ENCODE measurements at regions not wholly inside any gene's neighbourhood (a gene's known extent, or its start where the extent isn't known, plus 50 kb on each side); places are given as distances from the start of the nearest gene placed in this dataset.

- ATAC-seq = no peak
- intact Hi-C loops (cut with DNase I) = no loop called here
- no peak for DNase-seq
These were observed 104.2 kb downstream of the SEC61B start for GRCh38 chr9:99326112-99326916.

- DNase-seq = no peak
- ATAC-seq = no peak
- intact Hi-C loops (cut with DNase I) = no loop called here
These were observed 104.8 kb downstream of the SEC61B start for GRCh38 chr9:99326917-99327189.

DNA sequence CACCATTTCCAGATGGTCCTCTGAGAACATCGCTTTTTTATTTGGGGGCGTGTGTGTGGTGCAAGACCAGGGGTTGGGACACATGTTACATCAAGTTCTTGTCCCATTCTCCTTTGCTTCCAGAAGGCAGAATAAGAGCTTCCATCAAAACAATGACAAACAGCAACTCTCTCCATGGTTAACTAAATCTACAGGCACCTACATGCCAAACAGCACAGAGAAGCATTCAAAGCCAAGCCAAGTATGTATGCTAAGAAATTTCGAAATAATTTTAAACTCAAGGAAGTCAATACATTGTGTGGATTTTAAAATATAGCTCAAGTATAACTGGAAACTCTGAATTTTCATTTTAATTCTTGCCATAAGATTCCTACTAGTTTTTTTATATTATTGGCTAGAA is 105.6 kb downstream of the SEC61B start:
- intact Hi-C loops (cut with DNase I) = no loop called here
- DNase-seq = no peak
- ATAC-seq = no peak

DNA sequence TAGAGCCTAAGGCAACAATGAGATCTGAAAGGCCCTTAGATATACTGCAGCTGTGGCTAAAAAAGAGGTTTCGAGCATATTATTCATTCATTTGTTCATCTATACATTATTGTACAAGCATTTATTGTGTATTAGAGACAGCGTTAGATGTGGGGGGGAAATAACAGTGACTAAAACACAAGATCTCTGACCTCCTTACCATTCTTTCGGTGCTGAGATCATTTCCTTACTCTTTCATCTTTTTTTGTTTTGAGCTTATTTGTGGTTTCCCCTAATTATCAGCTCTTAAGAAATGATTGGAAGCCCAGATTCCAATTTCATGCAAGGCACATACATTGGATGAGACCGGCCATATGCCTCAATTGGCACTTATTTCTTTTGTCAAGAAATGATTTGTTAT is 113.2 kb downstream of the SEC61B start:
- no peak for ATAC-seq
- DNase-seq = no peak
- intact Hi-C loops (cut with DNase I) = no loop called here

- intact Hi-C loops (cut with DNase I) = no loop called here
- no peak for DNase-seq
- peak; percentile 49 to 65 for ATAC-seq
These were observed 113.9 kb downstream of the SEC61B start for GRCh38 chr9:99336005-99336404.

- intact Hi-C loops (cut with DNase I) = no loop called here
- DNase-seq = no peak
- no peak for ATAC-seq
These were observed 114.4 kb downstream of the SEC61B start for GRCh38 chr9:99336531-99336930.

GRCh38 chr9:99340281-99340680 is 118.2 kb downstream of the SEC61B start:
- intact Hi-C loops (cut with DNase I) = no loop called here
- ATAC-seq (no peak), DNase-seq (no peak)

GRCh38 chr9:99341686-99342085 is 119.6 kb downstream of the SEC61B start:
- intact Hi-C loops (cut with DNase I) = no loop called here
- no peak for ATAC-seq
- DNase-seq = no peak

- DNase-seq (no peak), ATAC-seq (no peak)
- intact Hi-C loops (cut with DNase I) = loop anchor here in 1 of 2 donors (5.0 kb wide), 1 partner anchor 562 kb away; the partner anchor contains the start of gene STX17
These were observed 123.4 kb downstream of the SEC61B start for GRCh38 chr9:99345451-99345850.

DNA sequence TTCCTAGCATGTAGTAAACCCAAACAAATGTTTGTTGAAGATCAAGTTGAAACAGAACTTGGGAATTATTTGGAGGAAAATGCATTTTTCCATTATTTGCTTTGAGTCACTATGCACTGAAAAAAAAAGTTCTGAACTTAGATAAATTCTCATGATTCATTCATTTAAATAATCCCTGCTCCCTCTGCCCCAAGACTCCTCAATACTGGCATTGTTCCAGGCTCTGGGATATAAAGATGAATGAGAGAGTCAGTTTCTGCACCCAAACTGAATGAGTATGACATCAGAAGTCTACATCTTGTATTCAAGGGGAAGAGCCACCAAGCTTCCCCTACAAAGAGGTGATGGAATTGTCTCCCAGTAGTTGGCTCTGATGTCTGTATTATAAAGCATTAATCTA is 123.9 kb downstream of the SEC61B start:
- intact Hi-C loops (cut with DNase I) = loop anchor here in 1 of 2 donors (5.0 kb wide), 1 partner anchor 561 kb away; the partner anchor contains the start of gene STX17
- DNase-seq (no peak), ATAC-seq (no peak)

GRCh38 chr9:99347568-99347967 is 125.5 kb downstream of the SEC61B start:
- intact Hi-C loops (cut with DNase I) = loop anchor here in 1 of 2 donors (5.0 kb wide), 1 partner anchor 560 kb away; the partner anchor contains the start of gene STX17
- DNase-seq (no peak), ATAC-seq (no peak)

- intact Hi-C loops (cut with DNase I) = loop anchor here in 1 of 2 donors (5.0 kb wide), 1 partner anchor 559 kb away; the partner anchor contains the start of gene STX17
- DNase-seq = no peak
- ATAC-seq = no peak
These were observed 126.2 kb downstream of the SEC61B start for GRCh38 chr9:99348289-99348688.

DNA sequence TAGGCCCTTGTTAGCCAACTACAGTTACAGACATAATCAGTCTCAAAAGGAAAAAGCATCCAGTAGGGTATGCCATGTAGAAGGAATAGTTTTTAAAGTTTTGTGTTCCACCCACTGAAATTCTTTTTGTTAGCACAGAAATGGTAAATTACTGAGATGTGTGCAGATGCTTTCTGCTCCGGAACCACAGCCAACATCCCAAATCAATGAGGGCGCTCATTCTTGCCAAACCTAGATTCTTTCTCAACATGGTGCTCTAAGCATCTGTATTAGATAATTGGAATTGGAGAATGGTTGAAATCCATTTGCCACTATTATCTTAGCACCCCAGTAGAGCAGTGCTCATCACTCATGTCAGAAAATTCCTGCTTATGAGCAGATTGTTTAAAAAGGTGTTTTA is 127.8 kb downstream of the SEC61B start:
- ATAC-seq = no peak
- DNase-seq = no peak
- intact Hi-C loops (cut with DNase I) = loop anchor here in 1 of 2 donors (5.0 kb wide), 1 partner anchor 557 kb away; the partner anchor contains the start of gene STX17

- ATAC-seq (no peak), DNase-seq (no peak)
- intact Hi-C loops (cut with DNase I) = no loop called here
These were observed 128.4 kb downstream of the SEC61B start for GRCh38 chr9:99350461-99350860.

DNA sequence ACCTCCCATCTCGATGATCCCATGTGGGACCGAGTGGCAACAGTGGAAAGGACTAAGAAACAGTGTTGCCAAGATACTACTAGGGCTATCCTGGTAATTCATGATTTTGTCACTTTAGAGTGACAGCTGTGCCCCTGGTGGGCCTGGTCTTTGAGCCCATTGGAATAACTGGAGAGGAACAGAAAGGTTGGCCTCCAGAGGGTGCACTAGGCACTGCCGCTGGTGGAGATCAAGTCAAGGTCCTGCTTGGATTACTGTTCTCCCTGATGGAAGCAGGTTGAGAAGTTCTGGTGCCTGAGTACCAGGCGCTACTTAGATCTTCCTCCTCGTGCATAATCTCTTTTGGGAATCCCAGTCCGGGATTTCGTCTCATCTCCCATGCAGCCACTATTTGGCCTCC is 129.6 kb downstream of the SEC61B start:
- intact Hi-C loops (cut with DNase I) = no loop called here
- ATAC-seq = no peak
- DNase-seq = no peak

- ATAC-seq = no peak
- no peak for DNase-seq
- intact Hi-C loops (cut with DNase I) = no loop called here
These were observed 130.7 kb downstream of the SEC61B start for GRCh38 chr9:99352826-99353225.

DNA sequence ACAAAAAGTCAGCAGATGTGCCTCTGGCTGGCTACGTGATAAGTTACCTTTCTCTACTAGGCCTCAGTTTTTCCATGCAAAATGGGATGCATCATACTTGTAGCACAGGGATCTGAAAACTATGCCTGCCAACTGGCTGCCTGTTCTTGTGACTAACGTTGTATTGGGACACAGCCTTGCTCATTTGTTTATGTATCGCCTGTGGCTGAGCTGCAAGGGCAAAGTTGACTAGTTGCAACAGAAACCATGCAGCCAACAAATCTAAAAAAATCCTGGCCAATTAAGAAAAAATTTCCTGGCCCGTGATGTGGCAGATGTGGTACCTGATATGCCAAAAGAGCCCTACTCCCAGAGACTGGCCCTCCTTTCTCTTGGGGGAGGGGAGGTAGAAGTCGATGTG is 131.3 kb downstream of the SEC61B start:
- peak in 1 of 2 donors; percentile 42 for ATAC-seq
- no peak for DNase-seq
- intact Hi-C loops (cut with DNase I) = no loop called here

DNA sequence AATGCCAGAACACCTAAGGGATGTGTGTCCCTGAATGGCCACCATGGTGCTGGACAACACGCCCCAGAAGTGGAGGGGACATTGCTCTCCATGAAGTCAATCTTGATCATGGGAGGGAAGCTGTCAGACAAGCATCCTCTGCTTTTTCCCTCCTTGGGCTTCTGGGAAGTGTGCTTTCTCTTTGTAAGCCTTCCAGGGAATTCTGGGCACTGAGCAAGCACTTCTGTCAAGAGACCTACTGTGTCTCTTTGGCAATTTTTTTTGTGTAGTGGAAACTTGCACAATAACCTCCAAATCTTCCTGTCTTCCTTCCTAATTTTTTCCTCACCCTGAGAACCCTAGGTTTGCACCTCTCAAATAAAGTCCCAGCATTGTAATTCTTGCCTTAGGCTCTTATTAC is 132.0 kb downstream of the SEC61B start:
- no peak for ATAC-seq
- no peak for DNase-seq
- intact Hi-C loops (cut with DNase I) = no loop called here

DNA sequence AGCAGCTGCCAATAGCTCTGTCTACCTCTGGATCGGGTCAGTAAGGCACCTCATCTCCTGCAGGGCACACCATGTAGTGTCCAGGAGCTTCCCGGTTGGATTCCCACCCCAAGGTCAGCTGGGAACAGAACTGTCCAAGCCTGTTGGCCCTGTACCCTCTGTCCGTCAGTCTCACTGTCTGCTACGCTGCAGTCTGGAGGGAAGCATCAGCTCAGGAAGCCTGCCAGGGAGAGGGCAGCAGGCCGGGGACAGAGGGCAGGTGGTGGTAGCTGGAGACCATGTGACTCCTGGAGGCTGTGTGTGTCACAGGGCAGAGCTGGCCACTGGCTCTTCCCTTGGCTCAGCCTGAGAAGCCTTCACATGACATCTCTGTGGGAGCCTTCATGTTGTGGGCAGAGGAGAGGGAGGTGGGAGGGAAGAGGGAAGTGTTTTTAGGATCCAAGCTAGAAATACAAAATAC is 134.5 kb downstream of the SEC61B start:
- peak; percentile 64 for DNase-seq
- peak; percentile 56 to 83 for ATAC-seq
- intact Hi-C loops (cut with DNase I) = loop anchor here in 1 of 2 donors (2.0 kb wide), 1 partner anchor 464 kb away; the partner anchor contains the start of gene NR4A3

DNA sequence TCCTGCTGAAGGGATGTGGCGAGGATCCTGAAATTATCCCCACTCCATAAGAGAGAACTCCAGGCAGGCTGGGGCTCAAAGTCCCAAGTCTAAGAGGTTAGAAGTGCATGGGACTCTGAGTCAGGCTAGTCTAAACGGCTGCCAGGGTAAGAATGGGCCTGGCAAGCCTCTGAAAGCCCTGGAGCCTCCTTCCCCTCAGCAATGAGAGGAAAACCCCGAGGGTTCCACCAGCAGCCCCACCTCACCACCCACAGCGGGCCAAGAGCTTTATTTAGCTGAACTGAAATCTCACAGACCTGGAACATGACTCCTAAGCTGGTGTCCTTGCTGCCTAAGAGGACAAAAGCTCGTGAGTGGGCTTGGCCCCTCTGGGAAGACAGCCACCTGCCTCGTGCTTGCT is 135.5 kb downstream of the SEC61B start:
- intact Hi-C loops (cut with DNase I) = loop anchor here in 1 of 2 donors (2.0 kb wide), 1 partner anchor 463 kb away; the partner anchor contains the start of gene NR4A3
- ATAC-seq (peak; percentile 49 to 77), DNase-seq (peak; percentile 63)

GRCh38 chr9:99358668-99359067 is 136.6 kb downstream of the SEC61B start:
- intact Hi-C loops (cut with DNase I) = loop anchor here in 1 of 2 donors (2.0 kb wide), 1 partner anchor 92 kb away; no protein-coding TSS in a partner anchor
- ATAC-seq (peak; percentile 70 to 77), DNase-seq (peak; percentile 56)
